HepG2 (cell line): ENCODE measurements at regions not wholly inside any gene's neighbourhood (a gene's known extent, or its start where the extent isn't known, plus 50 kb on each side); places are given as distances from the start of the nearest gene placed in this dataset.
A peak's percentile ranks its signal among the peaks of the same experiment; 100 is the strongest.

ENCODE experiments used
- ATAC-seq: fragments of 200-7000 bp; cut with Tn5 transposase; 3 replicates; pipeline ENCODE4 v1.9.1; 2020; ENCODE audit warnings: mild to moderate bottlenecking, moderate library complexity
- BruUV-seq: library from RNA; stranded (reverse); fragments of 400-500 nt; replicated peaks from 2 replicates; lab custom pipeline; 2021; lab: Mats Ljungman, UMichigan
- CTCF ChIA-PET: fragments of 300-600 bp; formaldehyde crosslinking; extraction: SDS; loops from one replicate; lab custom pipeline; 2021; ENCODE audit warnings: low total read pairs, inconsistent platforms, low intra/inter-chr PET ratio; lab: Yijun Ruan, JAX
- POLR2A ChIA-PET: fragments of 350-600 bp; sonication (Branson Sonifier 250); formaldehyde crosslinking; loops from one replicate; lab custom pipeline; 2020; ENCODE audit warnings: antibody characterized with exemption, inconsistent platforms; lab: Yijun Ruan, JAX
- DNase-seq: peaks from one replicate; pipeline ENCODE4 v3.0.0-alpha.2; 2015; ENCODE audit warnings: low spot score
- FAIRE-seq: peaks from 3 replicates; lab custom pipeline; 2011; peaks lifted over from hg19 to GRCh38; lab: Jason Lieb, UNC
- H2AFZ ChIP-seq: one replicate; pipeline ENCODE4 v1.6.1; 2011; ENCODE audit warnings: low read length, inconsistent platforms
- H3K27ac ChIP-seq: fragments of 300-600 bp; 3 replicates; pipeline ENCODE4 v1.8.0; 2011; ENCODE audit warnings: mixed run types, mild to moderate bottlenecking, mixed read lengths, low read length, inconsistent platforms; ENCODE audit not compliant: insufficient read depth; ENCODE audit errors: extremely low read length
- H3K27me3 ChIP-seq, 2 experiments: fragments of 200-600 bp in 1 of 2; 2 replicates in 1 of 2; 3 replicates in 1 of 2; pipeline versions ENCODE4 v1.6.0 to v1.8.0; 2011; ENCODE audit warnings: low read length in 2 of 2, mild to moderate bottlenecking in 2 of 2, moderate library complexity in 2 of 2, inconsistent platforms in 1 of 2; ENCODE audit not compliant: insufficient read depth in 2 of 2, control insufficient read depth in 1 of 2
- H3K36me3 ChIP-seq, 2 experiments: fragments of 200-600 bp in 1 of 2; replicated peaks in 1 of 2; 2 replicates in 1 of 2; 3 replicates in 1 of 2; pipeline versions ENCODE4 v1.5.1 to v1.8.0; 2011; ENCODE audit warnings: low read length in 2 of 2, inconsistent platforms in 1 of 2; ENCODE audit not compliant: insufficient read depth in 2 of 2, control insufficient read depth in 1 of 2
- H3K4me1 ChIP-seq: 2 replicates; pipeline ENCODE4 v1.5.1; 2012; ENCODE audit warnings: low read length, inconsistent platforms; ENCODE audit not compliant: insufficient read depth
- H3K4me2 ChIP-seq: 2 replicates; pipeline ENCODE4 v1.6.0; 2011; ENCODE audit warnings: low read depth, low read length, inconsistent platforms
- H3K4me3 ChIP-seq, 3 experiments: fragments of 200-600 bp in 1 of 3; sonication (generic), shearing (Covaris generic) in 1 of 3; replicated peaks in 1 of 3; 2 replicates each; pipeline ENCODE4 v1.5.1; 2011 to 2016; ENCODE audit warnings: low read length in 3 of 3, inconsistent platforms in 2 of 3, low read depth in 2 of 3, mild to moderate bottlenecking in 2 of 3, control low read depth in 1 of 3, mixed read lengths in 1 of 3; ENCODE audit not compliant: insufficient read depth in 1 of 3
- H3K79me2 ChIP-seq: one replicate; pipeline ENCODE4 v1.6.1; 2011; ENCODE audit warnings: low read length, inconsistent platforms; ENCODE audit not compliant: insufficient read depth
- H3K9ac ChIP-seq: 2 replicates; pipeline ENCODE4 v1.6.0; 2011; ENCODE audit warnings: mild to moderate bottlenecking, low read depth, low read length, inconsistent platforms; ENCODE audit not compliant: insufficient read depth
- H3K9me3 ChIP-seq: 2 replicates; pipeline ENCODE4 v1.5.1; 2012; ENCODE audit warnings: mild to moderate bottlenecking, low read length
- H4K20me1 ChIP-seq: 2 replicates; pipeline ENCODE4 v1.6.0; 2011; ENCODE audit warnings: inconsistent platforms, mild to moderate bottlenecking, low read length, moderate library complexity; ENCODE audit not compliant: insufficient read depth
- ARNTL ChIP-seq: sonication (generic); formaldehyde crosslinking; IDR thresholded peaks from 2 replicates; pipeline ENCODE4 v1.4.0; 2020; ENCODE audit warnings: mild to moderate bottlenecking, missing genetic modification reagents
- CENPT ChIP-seq: sonication (generic); formaldehyde crosslinking; IDR thresholded peaks from 2 replicates; pipeline ENCODE4 v1.8.0; 2022; ENCODE audit warnings: low read depth, mild to moderate bottlenecking, moderate library complexity, missing genetic modification reagents
- E2F1 ChIP-seq: sonication (generic); formaldehyde crosslinking; IDR thresholded peaks from 2 replicates; pipeline ENCODE4 v1.5.0; 2020; ENCODE audit warnings: missing genetic modification reagents
- HNF4A ChIP-seq: sonication (generic); formaldehyde crosslinking; IDR thresholded peaks from 2 replicates; pipeline ENCODE4 v1.4.0; 2020; ENCODE audit warnings: missing genetic modification reagents
- IRX3 ChIP-seq: sonication (generic); formaldehyde crosslinking; IDR thresholded peaks from 2 replicates; pipeline ENCODE4 v1.8.1; 2023; ENCODE audit warnings: mild to moderate bottlenecking, low read depth, missing genetic modification reagents, borderline replicate concordance
- KAT8 ChIP-seq: IDR thresholded peaks from 2 replicates; pipeline ENCODE4 v1.6.1; 2016; ENCODE audit warnings: missing genetic modification reagents, missing compliant biosample characterization
- KDM4B ChIP-seq: sonication (generic); formaldehyde crosslinking; IDR thresholded peaks from 2 replicates; pipeline ENCODE4 v1.4.0; 2020; ENCODE audit warnings: missing genetic modification reagents
- MTF1 ChIP-seq: sonication (generic); formaldehyde crosslinking; IDR thresholded peaks from 2 replicates; pipeline ENCODE4 v1.5.0; 2020; ENCODE audit warnings: missing genetic modification reagents
- MXD3 ChIP-seq: IDR thresholded peaks from 2 replicates; pipeline ENCODE4 v1.6.1; 2016; ENCODE audit warnings: mild to moderate bottlenecking, missing biosample characterization, missing genetic modification reagents
- NCOA5 ChIP-seq: sonication (generic); formaldehyde crosslinking; IDR thresholded peaks from 2 replicates; pipeline ENCODE4 v1.4.0; 2020; ENCODE audit warnings: missing genetic modification reagents
- NFYC ChIP-seq: IDR thresholded peaks from 2 replicates; pipeline ENCODE4 v1.6.1; 2016; ENCODE audit warnings: missing genetic modification reagents, missing compliant biosample characterization
- NRL ChIP-seq: sonication (generic); formaldehyde crosslinking; IDR thresholded peaks from 2 replicates; pipeline ENCODE4 v1.5.0; 2020; ENCODE audit warnings: missing genetic modification reagents, mild to moderate bottlenecking, moderate library complexity, borderline replicate concordance
- PHF21A ChIP-seq: sonication (generic); formaldehyde crosslinking; IDR thresholded peaks from 2 replicates; pipeline ENCODE4 v1.5.0; 2020; ENCODE audit warnings: mild to moderate bottlenecking, missing genetic modification reagents
- RCOR2 ChIP-seq: IDR thresholded peaks from 2 replicates; pipeline ENCODE4 v1.6.1; 2016; ENCODE audit warnings: missing biosample characterization, missing genetic modification reagents
- SALL1 ChIP-seq: sonication (generic); formaldehyde crosslinking; IDR thresholded peaks from 2 replicates; pipeline ENCODE4 v1.8.0; 2022; ENCODE audit warnings: mild to moderate bottlenecking, missing genetic modification reagents
- TAF15 ChIP-seq: fragments of 200-400 bp; formaldehyde crosslinking; IDR thresholded peaks from one replicate; pipeline ENCODE4 v1.6.1; 2018; ENCODE audit warnings: mild to moderate bottlenecking, low read depth, low read length; ENCODE audit not compliant: poor library complexity, severe bottlenecking
- TFAP4 ChIP-seq: sonication (generic); IDR thresholded peaks from 2 replicates; pipeline ENCODE4 v1.6.1; 2016; ENCODE audit warnings: low read depth, borderline replicate concordance
- WIZ ChIP-seq: sonication (generic); formaldehyde crosslinking; IDR thresholded peaks from 2 replicates; pipeline ENCODE4 v1.5.1; 2020; ENCODE audit warnings: mild to moderate bottlenecking, missing genetic modification reagents
- ZC3H4 ChIP-seq: sonication (generic); formaldehyde crosslinking; IDR thresholded peaks from 2 replicates; pipeline ENCODE4 v1.4.0; 2020; ENCODE audit warnings: missing genetic modification reagents, borderline replicate concordance
- ZKSCAN5 ChIP-seq: sonication (generic); formaldehyde crosslinking; IDR thresholded peaks from 2 replicates; pipeline ENCODE4 v1.5.1; 2020; ENCODE audit warnings: mild to moderate bottlenecking, missing genetic modification reagents
- ZNF234 ChIP-seq: sonication (generic); formaldehyde crosslinking; conservative IDR thresholded peaks from 2 replicates; pipeline ENCODE4 v1.5.1; 2020; ENCODE audit warnings: mild to moderate bottlenecking, missing genetic modification reagents
- ZNF569 ChIP-seq: sonication (generic); formaldehyde crosslinking; IDR thresholded peaks from 2 replicates; pipeline ENCODE4 v1.5.0; 2020; ENCODE audit warnings: mild to moderate bottlenecking, missing genetic modification reagents, moderate library complexity, borderline replicate concordance
- WGBS: methylation state at CpG from one replicate; pipeline ENCODE4 v1.1.6; 2017; ENCODE audit warnings: low lambda C conversion rate; 5-methylcytosine and 5-hydroxymethylcytosine counted together
- in situ Hi-C: cut with HindIII; loops from 2 replicates; pipeline ENCODE4 v1.10.0; 2017; ENCODE audit warnings: low pct_unique_long_range_greater_than_20kb; ENCODE audit not compliant: extremely low pct_ligation_motif_present
- intact Hi-C: fragments of 100-400 bp; cut with micrococcal nuclease; formaldehyde crosslinking; loops from one replicate; pipeline ENCODE4 v1.10.0; 2022; ENCODE audit not compliant: unreplicated experiment

- no peak for TF ChIP-seq NRL (CRISPR knock-in tag)
These were observed 186.0 kb downstream of the TENT4A start (continued) for GRCh38 chr5:6899221-6899620.

GRCh38 chr5:6900247-6901227 lies 187.3 kb downstream of the TENT4A start:
- H3K79me2 ChIP-seq, result no peaks in the 10 kb centered on the region
- no peaks in the 10 kb centered on the region for H4K20me1 ChIP-seq
- peaks cover 66% of the 10 kb centered on the region for H3K4me1 ChIP-seq
- H3K27me3 ChIP-seq, result no peaks in the 10 kb centered on the region
- in situ Hi-C loops (no loop called here), intact Hi-C loops (no loop called here)
- 43% methylated on average over 17 of the region's 17 CpGs for WGBS
- H3K9me3 ChIP-seq, result no peaks in the 10 kb centered on the region
- H3K27ac ChIP-seq, result peak overlapping the region; percentile 65
- no peak overlapping the region for H2AFZ ChIP-seq
- H3K9ac ChIP-seq, result no peak overlapping the region; the same call in 1 of the 2 replicates
- ATAC-seq, result peak; percentile 98
- H3K4me3 ChIP-seq, result peak overlapping the region in 1 of 3 experiments; percentile 21; a peak in 1 of 6 replicates
- H3K36me3 ChIP-seq, result no peaks in the 10 kb centered on the region
- no TSS peak for BruUV-seq
- FAIRE-seq, result peak; percentile 93
- DNase-seq, result peak; percentile 98
- CTCF ChIA-PET, result no interaction called here
- POLR2A ChIA-PET, result interaction anchor here (1.4 kb wide), 1 partner anchor 28 kb away, joined by 5 read pairs; no protein-coding TSS in a partner anchor
- H3K4me2 ChIP-seq, result peak overlapping the region; percentile 53
- TF ChIP-seq ZKSCAN5 (CRISPR knock-in tag), result no peak
- TF ChIP-seq ARNTL (CRISPR knock-in tag), result peak; percentile 51; the same call in 1 of the 2 replicates
- no peak for TF ChIP-seq ZNF569 (CRISPR knock-in tag)
- no peak for TF ChIP-seq NCOA5 (CRISPR knock-in tag)
- no peak for TF ChIP-seq E2F1 (CRISPR knock-in tag)
- no peak for TF ChIP-seq ZNF234
- peak; percentile 71 for TF ChIP-seq HNF4A
- TF ChIP-seq TFAP4, result peak; percentile 59; the same call in 1 of the 2 replicates
- TF ChIP-seq WIZ (CRISPR knock-in tag), result no peak
- no peak for TF ChIP-seq KDM4B (CRISPR knock-in tag)
- TF ChIP-seq PHF21A (CRISPR knock-in tag), result peak; percentile 72
- TF ChIP-seq RCOR2, result peak; percentile 39; the same call in 1 of the 2 replicates
- peak; percentile 16; the same call in 1 of the 2 replicates for TF ChIP-seq NFYC (CRISPR knock-in tag)
- TF ChIP-seq ZC3H4, result no peak
- no peak for TF ChIP-seq IRX3 (CRISPR knock-in tag)
- no peak for TF ChIP-seq MXD3 (CRISPR knock-in tag)
- TF ChIP-seq CENPT, result no peak
- peak; percentile 79 for TF ChIP-seq SALL1 (CRISPR knock-in tag)
- TF ChIP-seq KAT8, result peak; percentile 63; the same call in 1 of the 2 replicates
- no peak for TF ChIP-seq TAF15
- no peak for TF ChIP-seq MTF1 (CRISPR knock-in tag)
